ENCODE measurements at regions not wholly inside any gene's neighbourhood (a gene's known extent, or its start where the extent isn't known, plus 50 kb on each side); places are given as distances from the start of the nearest gene placed in this dataset.

DNA sequence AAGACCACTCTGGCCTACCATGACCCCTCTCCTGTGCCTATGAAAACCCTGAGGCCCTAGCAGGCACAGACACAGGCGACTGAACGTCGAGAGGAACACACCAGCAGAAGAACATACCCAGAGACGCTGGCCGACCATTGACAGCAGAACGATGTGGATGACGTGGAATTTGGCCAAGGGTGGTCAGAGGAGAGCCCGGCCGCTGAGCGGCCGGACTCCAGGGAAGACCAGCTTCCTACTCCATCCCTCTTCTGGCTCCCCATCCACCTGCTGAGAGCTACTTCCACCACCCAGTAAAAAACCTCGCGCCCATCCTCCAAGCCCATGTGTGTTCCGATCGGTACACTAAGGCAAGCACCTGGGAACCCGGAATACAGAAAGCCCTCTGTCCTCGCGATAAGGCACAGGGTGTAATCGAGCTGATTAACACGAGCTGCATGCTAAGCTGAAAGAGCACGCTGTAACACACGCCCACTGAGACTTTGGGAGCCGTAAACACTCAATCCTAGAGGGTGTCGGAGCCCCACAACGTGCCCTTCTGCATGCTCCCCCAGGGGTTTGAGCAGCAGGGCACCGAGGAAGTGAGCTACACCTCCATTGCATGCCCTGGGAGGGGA lies 150.3 kb downstream of the CENPF start:
- Histone ChIP-seq H3K4me1 (ENCODE audit: control insufficient read depth in 4 of 4, insufficient read depth in 4 of 4, low read length in 3 of 4) (no peaks in the 10 kb centered on the region), H3K36me3 (ENCODE audit: control insufficient read depth in 4 of 4, insufficient read depth in 3 of 4, low read depth in 1 of 4, low read length in 3 of 4) (no peaks in the 10 kb centered on the region), H3K27me3 (ENCODE audit: control insufficient read depth in 4 of 4, insufficient read depth in 4 of 4, low read length in 3 of 4) (no peaks in the 10 kb centered on the region), H3K9me3 (ENCODE audit: control insufficient read depth in 4 of 4, low read length in 3 of 4) (peaks cover 0 to 11% (median 6%) of the 10 kb centered on the region in 4 donors), H3K4me3 (ENCODE audit: low read depth in 1 of 3, low read length in 3 of 3) (no peak overlapping the region), H3K9ac (ENCODE audit: low read depth in 1 of 2, low read length in 2 of 2) (no peak overlapping the region), H3K27ac (ENCODE audit: low read depth in 1 of 2, low read length in 2 of 2) (no peak overlapping the region)
- TF ChIP-seq HNF4G (IDR thresholded peaks at IDR 0.05) (no peak), HNF4A (conservative IDR thresholded peaks at IDR 0.05) (no peak), TAF1 (conservative IDR thresholded peaks at IDR 0.05) (no peak)
- TF ChIP-seq, protein P1, sequence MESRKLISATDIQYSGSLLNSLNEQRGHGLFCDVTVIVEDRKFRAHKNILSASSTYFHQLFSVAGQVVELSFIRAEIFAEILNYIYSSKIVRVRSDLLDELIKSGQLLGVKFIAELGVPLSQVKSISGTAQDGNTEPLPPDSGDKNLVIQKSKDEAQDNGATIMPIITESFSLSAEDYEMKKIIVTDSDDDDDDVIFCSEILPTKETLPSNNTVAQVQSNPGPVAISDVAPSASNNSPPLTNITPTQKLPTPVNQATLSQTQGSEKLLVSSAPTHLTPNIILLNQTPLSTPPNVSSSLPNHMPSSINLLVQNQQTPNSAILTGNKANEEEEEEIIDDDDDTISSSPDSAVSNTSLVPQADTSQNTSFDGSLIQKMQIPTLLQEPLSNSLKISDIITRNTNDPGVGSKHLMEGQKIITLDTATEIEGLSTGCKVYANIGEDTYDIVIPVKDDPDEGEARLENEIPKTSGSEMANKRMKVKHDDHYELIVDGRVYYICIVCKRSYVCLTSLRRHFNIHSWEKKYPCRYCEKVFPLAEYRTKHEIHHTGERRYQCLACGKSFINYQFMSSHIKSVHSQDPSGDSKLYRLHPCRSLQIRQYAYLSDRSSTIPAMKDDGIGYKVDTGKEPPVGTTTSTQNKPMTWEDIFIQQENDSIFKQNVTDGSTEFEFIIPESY (IDR thresholded peaks at IDR 0.05): no peak
- TF ChIP-seq, protein P2, sequence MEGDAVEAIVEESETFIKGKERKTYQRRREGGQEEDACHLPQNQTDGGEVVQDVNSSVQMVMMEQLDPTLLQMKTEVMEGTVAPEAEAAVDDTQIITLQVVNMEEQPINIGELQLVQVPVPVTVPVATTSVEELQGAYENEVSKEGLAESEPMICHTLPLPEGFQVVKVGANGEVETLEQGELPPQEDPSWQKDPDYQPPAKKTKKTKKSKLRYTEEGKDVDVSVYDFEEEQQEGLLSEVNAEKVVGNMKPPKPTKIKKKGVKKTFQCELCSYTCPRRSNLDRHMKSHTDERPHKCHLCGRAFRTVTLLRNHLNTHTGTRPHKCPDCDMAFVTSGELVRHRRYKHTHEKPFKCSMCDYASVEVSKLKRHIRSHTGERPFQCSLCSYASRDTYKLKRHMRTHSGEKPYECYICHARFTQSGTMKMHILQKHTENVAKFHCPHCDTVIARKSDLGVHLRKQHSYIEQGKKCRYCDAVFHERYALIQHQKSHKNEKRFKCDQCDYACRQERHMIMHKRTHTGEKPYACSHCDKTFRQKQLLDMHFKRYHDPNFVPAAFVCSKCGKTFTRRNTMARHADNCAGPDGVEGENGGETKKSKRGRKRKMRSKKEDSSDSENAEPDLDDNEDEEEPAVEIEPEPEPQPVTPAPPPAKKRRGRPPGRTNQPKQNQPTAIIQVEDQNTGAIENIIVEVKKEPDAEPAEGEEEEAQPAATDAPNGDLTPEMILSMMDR (IDR thresholded peaks at IDR 0.05; ENCODE audit: low read depth, low read length, missing input control): no peak
- 67% methylated on average over 26 of the region's 26 CpGs for WGBS
- DNase-seq (ENCODE audit: low spot score): no peak

DNA sequence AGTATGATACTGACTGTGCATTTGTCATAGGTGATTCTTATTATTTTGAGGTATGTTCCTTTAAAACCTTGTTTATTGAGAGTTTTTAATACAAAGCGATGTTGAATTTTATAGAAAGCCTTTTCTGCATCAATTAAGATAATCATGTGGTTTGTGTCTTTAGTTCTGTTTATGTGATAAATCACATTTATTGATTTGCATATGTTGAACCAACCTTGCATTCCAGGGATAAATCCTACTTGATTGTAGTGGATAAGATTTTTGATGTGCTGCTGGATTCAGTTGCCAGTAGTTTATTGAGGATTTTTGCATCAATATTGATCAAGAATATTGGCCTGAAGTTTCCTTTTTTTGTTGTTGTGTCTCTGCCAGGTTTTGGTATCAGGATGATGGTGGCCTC lies 158.0 kb downstream of the CENPF start:
- no peak for TF ChIP-seq EGR1 (IDR thresholded peaks at IDR 0.05; ENCODE audit: low read depth in 2 of 2)
- TF ChIP-seq HNF4G (IDR thresholded peaks at IDR 0.05): no peak
- TF ChIP-seq RAD21 (IDR thresholded peaks at IDR 0.05): no peak
- TF ChIP-seq, protein P3, sequence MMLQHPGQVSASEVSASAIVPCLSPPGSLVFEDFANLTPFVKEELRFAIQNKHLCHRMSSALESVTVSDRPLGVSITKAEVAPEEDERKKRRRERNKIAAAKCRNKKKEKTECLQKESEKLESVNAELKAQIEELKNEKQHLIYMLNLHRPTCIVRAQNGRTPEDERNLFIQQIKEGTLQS (IDR thresholded peaks at IDR 0.05): no peak
- no peak for TF ChIP-seq NR2F2 (IDR thresholded peaks at IDR 0.05)
- TF ChIP-seq, protein P2 (IDR thresholded peaks at IDR 0.05; ENCODE audit: low read depth, low read length, missing input control): no peak
- no peak for TF ChIP-seq YY1 (IDR thresholded peaks at IDR 0.05)
- TF ChIP-seq, protein P4, sequence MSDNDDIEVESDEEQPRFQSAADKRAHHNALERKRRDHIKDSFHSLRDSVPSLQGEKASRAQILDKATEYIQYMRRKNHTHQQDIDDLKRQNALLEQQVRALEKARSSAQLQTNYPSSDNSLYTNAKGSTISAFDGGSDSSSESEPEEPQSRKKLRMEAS (IDR thresholded peaks at IDR 0.05): no peak
- TF ChIP-seq, protein P5, sequence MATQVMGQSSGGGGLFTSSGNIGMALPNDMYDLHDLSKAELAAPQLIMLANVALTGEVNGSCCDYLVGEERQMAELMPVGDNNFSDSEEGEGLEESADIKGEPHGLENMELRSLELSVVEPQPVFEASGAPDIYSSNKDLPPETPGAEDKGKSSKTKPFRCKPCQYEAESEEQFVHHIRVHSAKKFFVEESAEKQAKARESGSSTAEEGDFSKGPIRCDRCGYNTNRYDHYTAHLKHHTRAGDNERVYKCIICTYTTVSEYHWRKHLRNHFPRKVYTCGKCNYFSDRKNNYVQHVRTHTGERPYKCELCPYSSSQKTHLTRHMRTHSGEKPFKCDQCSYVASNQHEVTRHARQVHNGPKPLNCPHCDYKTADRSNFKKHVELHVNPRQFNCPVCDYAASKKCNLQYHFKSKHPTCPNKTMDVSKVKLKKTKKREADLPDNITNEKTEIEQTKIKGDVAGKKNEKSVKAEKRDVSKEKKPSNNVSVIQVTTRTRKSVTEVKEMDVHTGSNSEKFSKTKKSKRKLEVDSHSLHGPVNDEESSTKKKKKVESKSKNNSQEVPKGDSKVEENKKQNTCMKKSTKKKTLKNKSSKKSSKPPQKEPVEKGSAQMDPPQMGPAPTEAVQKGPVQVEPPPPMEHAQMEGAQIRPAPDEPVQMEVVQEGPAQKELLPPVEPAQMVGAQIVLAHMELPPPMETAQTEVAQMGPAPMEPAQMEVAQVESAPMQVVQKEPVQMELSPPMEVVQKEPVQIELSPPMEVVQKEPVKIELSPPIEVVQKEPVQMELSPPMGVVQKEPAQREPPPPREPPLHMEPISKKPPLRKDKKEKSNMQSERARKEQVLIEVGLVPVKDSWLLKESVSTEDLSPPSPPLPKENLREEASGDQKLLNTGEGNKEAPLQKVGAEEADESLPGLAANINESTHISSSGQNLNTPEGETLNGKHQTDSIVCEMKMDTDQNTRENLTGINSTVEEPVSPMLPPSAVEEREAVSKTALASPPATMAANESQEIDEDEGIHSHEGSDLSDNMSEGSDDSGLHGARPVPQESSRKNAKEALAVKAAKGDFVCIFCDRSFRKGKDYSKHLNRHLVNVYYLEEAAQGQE (IDR thresholded peaks at IDR 0.05): no peak
- no peak for TF ChIP-seq FOXA2 (IDR thresholded peaks at IDR 0.05)
- TF ChIP-seq JUND (IDR thresholded peaks at IDR 0.05): no peak
- no peak for TF ChIP-seq SP1 (IDR thresholded peaks at IDR 0.05)
- no peak for TF ChIP-seq FOXA1 (IDR thresholded peaks at IDR 0.05)
- TF ChIP-seq TAF1 (conservative IDR thresholded peaks at IDR 0.05): no peak
- no peak for TF ChIP-seq GABPA (IDR thresholded peaks at IDR 0.05 in 1 of 2, conservative IDR thresholded peaks at IDR 0.05 in 1 of 2)
- no peak for TF ChIP-seq HNF4A (conservative IDR thresholded peaks at IDR 0.05)
- no peak overlapping the region for H3K27ac ChIP-seq (ENCODE audit: low read depth in 1 of 2, low read length in 2 of 2)
- 68% methylated on average over 1 of the region's 1 CpG for WGBS
- no peaks in the 10 kb centered on the region for H3K27me3 ChIP-seq (ENCODE audit: control insufficient read depth in 4 of 4, insufficient read depth in 4 of 4, low read length in 3 of 4)
- H3K9ac ChIP-seq (ENCODE audit: low read depth in 1 of 2, low read length in 2 of 2): no peak overlapping the region
- no peaks in the 10 kb centered on the region for H3K36me3 ChIP-seq (ENCODE audit: control insufficient read depth in 4 of 4, insufficient read depth in 3 of 4, low read depth in 1 of 4, low read length in 3 of 4)
- no peak overlapping the region for H3K4me3 ChIP-seq (ENCODE audit: low read depth in 1 of 3, low read length in 3 of 3)
- peaks cover 4 to 41% (median 12%) of the 10 kb centered on the region in 4 donors for H3K9me3 ChIP-seq (ENCODE audit: control insufficient read depth in 4 of 4, low read length in 3 of 4)
- H3K4me1 ChIP-seq (ENCODE audit: control insufficient read depth in 4 of 4, insufficient read depth in 4 of 4, low read length in 3 of 4): no peaks in the 10 kb centered on the region
- DNase-seq (ENCODE audit: low spot score): no peak

Data from liver (tissue), 8 donors.